Lower lobe of right lung (tissue), 2 donors: ENCODE measurements at regions not wholly inside any gene's neighbourhood (a gene's known extent, or its start where the extent isn't known, plus 50 kb on each side); places are given as distances from the start of the nearest gene placed in this dataset.

Experiments used
- ATAC-seq, 2 donors: fragments of 200-7000 bp; cut with Tn5 transposase; one replicate each; pipeline ENCODE4 v1.9.1; 2020 to 2022; ENCODE audit warnings: mild to moderate bottlenecking in 2 of 2, moderate library complexity in 2 of 2
- DNase-seq: peaks from one replicate; pipeline ENCODE4 v3.0.0-alpha.2; 2020
- H3K27ac ChIP-seq: fragments of 200-600 bp; one replicate; pipeline ENCODE4 v1.8.0; 2022
- H3K27me3 ChIP-seq: fragments of 200-600 bp; one replicate; pipeline ENCODE4 v1.8.0; 2022; ENCODE audit warnings: low read depth
- H3K36me3 ChIP-seq: fragments of 200-600 bp; one replicate; pipeline ENCODE4 v1.8.0; 2022; ENCODE audit warnings: mild to moderate bottlenecking
- H3K4me1 ChIP-seq: fragments of 200-600 bp; one replicate; pipeline ENCODE4 v1.8.0; 2022
- H3K4me3 ChIP-seq: fragments of 200-600 bp; one replicate; pipeline ENCODE4 v1.8.0; 2022; ENCODE audit warnings: mild to moderate bottlenecking
- H3K9me3 ChIP-seq: fragments of 200-600 bp; one replicate; pipeline ENCODE4 v1.8.0; 2022
- CTCF ChIP-seq: fragments of 200-600 bp; IDR thresholded peaks from one replicate; pipeline ENCODE4 v1.8.0; 2022; ENCODE audit warnings: antibody characterized with exemption, mild to moderate bottlenecking
- intact Hi-C: fragments of 100-400 bp; cut with DNase I; formaldehyde crosslinking; loops from one replicate; pipeline ENCODE4 v1.11.0; 2022
- donor health status: DM: no; HTN: yes; CAD: no; lungs with severe emphysema.

GRCh38 chr12:127463237-127463636, 803.7 kb upstream of the TMEM132C start:
- Histone ChIP-seq H3K27ac (no peak overlapping the region), H3K4me3 (no peak overlapping the region), H3K9me3 (no peaks in the 10 kb centered on the region), H3K4me1 (no peaks in the 10 kb centered on the region), H3K36me3 (no peaks in the 10 kb centered on the region), H3K27me3 (no peaks in the 10 kb centered on the region)
- intact Hi-C loops: no loop called here
- TF ChIP-seq CTCF: no peak
- ATAC-seq (no peak), DNase-seq (no peak)

GRCh38 chr12:127469331-127469730, 797.6 kb upstream of the TMEM132C start:
- Histone ChIP-seq H3K36me3 (no peaks in the 10 kb centered on the region), H3K27me3 (no peaks in the 10 kb centered on the region), H3K4me1 (no peaks in the 10 kb centered on the region), H3K27ac (no peak overlapping the region), H3K4me3 (no peak overlapping the region), H3K9me3 (no peaks in the 10 kb centered on the region)
- no peak for ATAC-seq
- TF ChIP-seq CTCF: no peak
- intact Hi-C loops: no loop called here
- no peak for DNase-seq

GRCh38 chr12:127473766-127474165, 793.2 kb upstream of the TMEM132C start:
- no peak for ATAC-seq
- no peak overlapping the region for H3K4me3 ChIP-seq
- no peak for TF ChIP-seq CTCF
- H3K9me3 ChIP-seq: no peaks in the 10 kb centered on the region
- no peak overlapping the region for H3K27ac ChIP-seq
- DNase-seq: no peak
- no peaks in the 10 kb centered on the region for H3K36me3 ChIP-seq
- no peaks in the 10 kb centered on the region for H3K4me1 ChIP-seq
- H3K27me3 ChIP-seq: no peaks in the 10 kb centered on the region
- intact Hi-C loops: no loop called here

- ATAC-seq (no peak), DNase-seq (no peak)
- Histone ChIP-seq H3K9me3 (no peaks in the 10 kb centered on the region), H3K36me3 (no peaks in the 10 kb centered on the region), H3K4me1 (no peaks in the 10 kb centered on the region), H3K27ac (no peak overlapping the region), H3K4me3 (no peak overlapping the region), H3K27me3 (no peaks in the 10 kb centered on the region)
- intact Hi-C loops: no loop called here
- no peak for TF ChIP-seq CTCF
Observed at GRCh38 chr12:127479256-127479655, 787.7 kb upstream of the TMEM132C start.

- intact Hi-C loops: no loop called here
- ATAC-seq (no peak), DNase-seq (no peak)
- no peaks in the 10 kb centered on the region for H3K4me1 ChIP-seq
- H3K4me3 ChIP-seq: no peak overlapping the region
- no peak for TF ChIP-seq CTCF
- H3K27me3 ChIP-seq: no peaks in the 10 kb centered on the region
- no peaks in the 10 kb centered on the region for H3K9me3 ChIP-seq
- H3K27ac ChIP-seq: no peak overlapping the region
- H3K36me3 ChIP-seq: no peaks in the 10 kb centered on the region
Observed at GRCh38 chr12:127480775-127481314, 786.1 kb upstream of the TMEM132C start.

GRCh38 chr12:127482950-127483349, 784.0 kb upstream of the TMEM132C start:
- Histone ChIP-seq H3K9me3 (no peaks in the 10 kb centered on the region), H3K4me3 (no peak overlapping the region), H3K36me3 (no peaks in the 10 kb centered on the region), H3K27ac (no peak overlapping the region), H3K4me1 (no peaks in the 10 kb centered on the region), H3K27me3 (no peaks in the 10 kb centered on the region)
- TF ChIP-seq CTCF: no peak
- intact Hi-C loops: no loop called here
- ATAC-seq: no peak
- DNase-seq: no peak
